GM21528 (cell line): ENCODE measurements at regions not wholly inside any gene's neighbourhood (a gene's known extent, or its start where the extent isn't known, plus 50 kb on each side); places are given as distances from the start of the nearest gene placed in this dataset.
"Not testable (repeated sequence)": the region's sequence is repeated elsewhere in the genome, so short reads cannot be mapped to it uniquely, and the experiment has no call there.

Source experiments
- ATAC-seq: cut with Tn5 transposase; IDR thresholded peaks from one replicate; pipeline ENCODE4 v1.9.1; 2021; ENCODE audit warnings: mild to moderate bottlenecking, moderate library complexity; ENCODE audit not compliant: unreplicated experiment, low FRiP score

- ATAC-seq: no peak
Measured at GRCh38 chr6:101108286-101108685, 227.2 kb upstream of the ASCC3 start.

GRCh38 chr6:101110814-101111213 lies 229.7 kb upstream of the ASCC3 start:
- ATAC-seq: no peak

- no peak for ATAC-seq
Measured at GRCh38 chr6:101113468-101114260, 232.5 kb upstream of the ASCC3 start.

- no peak for ATAC-seq
Measured at GRCh38 chr6:101114703-101115102, 233.6 kb upstream of the ASCC3 start.

GRCh38 chr6:101116337-101116736 lies 235.2 kb upstream of the ASCC3 start:
- no peak for ATAC-seq

- no peak for ATAC-seq
Measured at GRCh38 chr6:101117393-101118135, 236.4 kb upstream of the ASCC3 start.

GRCh38 chr6:101118136-101118396 lies 236.9 kb upstream of the ASCC3 start:
- ATAC-seq: no peak

GRCh38 chr6:101120747-101121146 lies 239.6 kb upstream of the ASCC3 start:
- ATAC-seq: no peak

- no peak for ATAC-seq
Measured at GRCh38 chr6:101125380-101125971, 244.3 kb upstream of the ASCC3 start.

GRCh38 chr6:101126501-101126900 lies 245.4 kb upstream of the ASCC3 start:
- no peak for ATAC-seq

GRCh38 chr6:101129851-101130250 lies 248.7 kb upstream of the ASCC3 start:
- ATAC-seq: no peak

- ATAC-seq: no peak
Measured at GRCh38 chr6:101146389-101146788, 247.1 kb upstream of the GRIK2 start.

- no peak for ATAC-seq
Measured at GRCh38 chr6:101150226-101150625, 243.3 kb upstream of the GRIK2 start.

GRCh38 chr6:101157638-101158037 lies 235.9 kb upstream of the GRIK2 start:
- ATAC-seq: not testable (repeated sequence)

- ATAC-seq: no peak
Measured at GRCh38 chr6:101163611-101164010, 229.9 kb upstream of the GRIK2 start.

GRCh38 chr6:101167638-101168037 lies 225.9 kb upstream of the GRIK2 start:
- ATAC-seq: no peak

- ATAC-seq: not testable (repeated sequence)
Measured at GRCh38 chr6:101171049-101171448, 222.5 kb upstream of the GRIK2 start.

- no peak for ATAC-seq
Measured at GRCh38 chr6:101178748-101179147, 214.8 kb upstream of the GRIK2 start.

GRCh38 chr6:101181006-101181405 lies 212.5 kb upstream of the GRIK2 start:
- no peak for ATAC-seq

- not testable (repeated sequence) for ATAC-seq
Measured at GRCh38 chr6:101188285-101188798, 205.2 kb upstream of the GRIK2 start.

GRCh38 chr6:101195588-101195987 lies 197.9 kb upstream of the GRIK2 start:
- ATAC-seq: no peak
